ENCODE measurements at regions not wholly inside any gene's neighbourhood (a gene's known extent, or its start where the extent isn't known, plus 50 kb on each side); places are given as distances from the start of the nearest gene placed in this dataset.
A peak's percentile ranks its signal among the peaks of the same experiment; 100 is the strongest.

- intact Hi-C loops (cut with micrococcal nuclease): no loop called here
- H3K4me3 Mint-ChIP-seq: no peak overlapping the region
- Histone ChIP-seq H3K27me3 (ENCODE audit: control insufficient read depth in 2 of 2, insufficient read depth in 2 of 2, low read length in 2 of 2) (no peaks in the 10 kb centered on the region), H3K4me1 (ENCODE audit: control insufficient read depth in 2 of 2, insufficient read depth in 2 of 2, low read length in 2 of 2) (no peaks in the 10 kb centered on the region), H3K27ac (ENCODE audit: low read depth, low read length) (no peak overlapping the region), H3K9me3 (ENCODE audit: control insufficient read depth in 2 of 3, low read length in 3 of 3) (no peaks in the 10 kb centered on the region), H3K36me3 (ENCODE audit: control insufficient read depth in 2 of 3, insufficient read depth in 3 of 3, low read length in 3 of 3) (no peaks in the 10 kb centered on the region), H3K4me3 (ENCODE audit: low read length) (no peak overlapping the region)
- CTCF ChIA-PET: no interaction called here
- H3K27ac Mint-ChIP-seq: no peak overlapping the region
- POLR2A ChIA-PET: no interaction called here
- ATAC-seq: no peak
- DNase-seq: no peak
- peaks cover 0 to 5% (median 0%) of the 10 kb centered on the region in 5 donors for H3K27me3 Mint-ChIP-seq
- peaks cover 0 to 19% (median 10%) of the 10 kb centered on the region in 11 donors for H3K9me3 Mint-ChIP-seq
- no peaks in the 10 kb centered on the region for H3K4me1 Mint-ChIP-seq
- H3K36me3 Mint-ChIP-seq: peaks cover 0 to 5% (median 0%) of the 10 kb centered on the region in 5 donors
These were observed 225.9 kb downstream of the MEIS1 start for GRCh38 chr2:66660804-66661203.

GRCh38 chr2:66661253-66662173 lies 226.6 kb downstream of the MEIS1 start:
- H3K4me3 Mint-ChIP-seq: no peak overlapping the region
- DNase-seq (no peak), ATAC-seq (peak; percentile 18)
- H3K9me3 Mint-ChIP-seq: peaks cover 0 to 19% (median 10%) of the 10 kb centered on the region in 11 donors
- Histone ChIP-seq H3K9me3 (ENCODE audit: control insufficient read depth in 2 of 3, low read length in 3 of 3) (no peaks in the 10 kb centered on the region), H3K4me3 (ENCODE audit: low read length) (no peak overlapping the region), H3K36me3 (ENCODE audit: control insufficient read depth in 2 of 3, insufficient read depth in 3 of 3, low read length in 3 of 3) (no peaks in the 10 kb centered on the region), H3K27ac (ENCODE audit: low read depth, low read length) (no peak overlapping the region), H3K4me1 (ENCODE audit: control insufficient read depth in 2 of 2, insufficient read depth in 2 of 2, low read length in 2 of 2) (no peaks in the 10 kb centered on the region), H3K27me3 (ENCODE audit: control insufficient read depth in 2 of 2, insufficient read depth in 2 of 2, low read length in 2 of 2) (no peaks in the 10 kb centered on the region)
- CTCF ChIA-PET: no interaction called here
- H3K27me3 Mint-ChIP-seq: peaks cover 0 to 5% (median 0%) of the 10 kb centered on the region in 5 donors
- no peak overlapping the region for H3K27ac Mint-ChIP-seq
- H3K4me1 Mint-ChIP-seq: no peaks in the 10 kb centered on the region
- POLR2A ChIA-PET: no interaction called here
- peaks cover 0 to 5% (median 0%) of the 10 kb centered on the region in 5 donors for H3K36me3 Mint-ChIP-seq
- intact Hi-C loops (cut with micrococcal nuclease): no loop called here

- Histone ChIP-seq H3K27ac (ENCODE audit: low read depth, low read length) (no peak overlapping the region), H3K27me3 (ENCODE audit: control insufficient read depth in 2 of 2, insufficient read depth in 2 of 2, low read length in 2 of 2) (no peaks in the 10 kb centered on the region), H3K36me3 (ENCODE audit: control insufficient read depth in 2 of 3, insufficient read depth in 3 of 3, low read length in 3 of 3) (no peaks in the 10 kb centered on the region), H3K9me3 (ENCODE audit: control insufficient read depth in 2 of 3, low read length in 3 of 3) (no peaks in the 10 kb centered on the region), H3K4me1 (ENCODE audit: control insufficient read depth in 2 of 2, insufficient read depth in 2 of 2, low read length in 2 of 2) (no peaks in the 10 kb centered on the region), H3K4me3 (ENCODE audit: low read length) (no peak overlapping the region)
- ATAC-seq (no peak), DNase-seq (no peak)
- Mint-ChIP-seq H3K9me3 (peaks cover 0 to 6% (median 0%) of the 10 kb centered on the region in 11 donors), H3K27me3 (peaks cover 0 to 5% (median 0%) of the 10 kb centered on the region in 5 donors), H3K4me1 (no peaks in the 10 kb centered on the region), H3K27ac (no peak overlapping the region), H3K36me3 (peaks cover 0 to 5% (median 0%) of the 10 kb centered on the region in 5 donors), H3K4me3 (no peak overlapping the region)
- intact Hi-C loops (cut with micrococcal nuclease): no loop called here
- ChIA-PET POLR2A (no interaction called here), CTCF (no interaction called here)
These were observed 230.4 kb downstream of the MEIS1 start for GRCh38 chr2:66665124-66665984.

- no peaks in the 10 kb centered on the region for H3K4me1 Mint-ChIP-seq
- DNase-seq: no peak
- Histone ChIP-seq H3K9me3 (ENCODE audit: control insufficient read depth in 2 of 3, low read length in 3 of 3) (no peaks in the 10 kb centered on the region), H3K27me3 (ENCODE audit: control insufficient read depth in 2 of 2, insufficient read depth in 2 of 2, low read length in 2 of 2) (no peaks in the 10 kb centered on the region), H3K36me3 (ENCODE audit: control insufficient read depth in 2 of 3, insufficient read depth in 3 of 3, low read length in 3 of 3) (no peaks in the 10 kb centered on the region), H3K27ac (ENCODE audit: low read depth, low read length) (no peak overlapping the region), H3K4me3 (ENCODE audit: low read length) (no peak overlapping the region), H3K4me1 (ENCODE audit: control insufficient read depth in 2 of 2, insufficient read depth in 2 of 2, low read length in 2 of 2) (no peaks in the 10 kb centered on the region)
- H3K36me3 Mint-ChIP-seq: no peaks in the 10 kb centered on the region
- intact Hi-C loops (cut with micrococcal nuclease): no loop called here
- no peak for ATAC-seq
- ChIA-PET POLR2A (no interaction called here), CTCF (no interaction called here)
- H3K4me3 Mint-ChIP-seq: no peak overlapping the region
- peaks cover 0 to 5% (median 0%) of the 10 kb centered on the region in 11 donors for H3K9me3 Mint-ChIP-seq
- H3K27ac Mint-ChIP-seq: no peak overlapping the region
- H3K27me3 Mint-ChIP-seq: peaks cover 0 to 5% (median 0%) of the 10 kb centered on the region in 5 donors
These were observed 232.4 kb downstream of the MEIS1 start for GRCh38 chr2:66667301-66667700.

GRCh38 chr2:66673286-66673685 lies 238.4 kb downstream of the MEIS1 start:
- H3K27ac Mint-ChIP-seq: no peak overlapping the region
- H3K36me3 Mint-ChIP-seq: no peaks in the 10 kb centered on the region
- intact Hi-C loops (cut with micrococcal nuclease): no loop called here
- POLR2A ChIA-PET: no interaction called here
- Histone ChIP-seq H3K27me3 (ENCODE audit: control insufficient read depth in 2 of 2, insufficient read depth in 2 of 2, low read length in 2 of 2) (no peaks in the 10 kb centered on the region), H3K4me3 (ENCODE audit: low read length) (no peak overlapping the region), H3K9me3 (ENCODE audit: control insufficient read depth in 2 of 3, low read length in 3 of 3) (no peaks in the 10 kb centered on the region), H3K36me3 (ENCODE audit: control insufficient read depth in 2 of 3, insufficient read depth in 3 of 3, low read length in 3 of 3) (no peaks in the 10 kb centered on the region), H3K27ac (ENCODE audit: low read depth, low read length) (no peak overlapping the region), H3K4me1 (ENCODE audit: control insufficient read depth in 2 of 2, insufficient read depth in 2 of 2, low read length in 2 of 2) (no peaks in the 10 kb centered on the region)
- ATAC-seq (no peak), DNase-seq (no peak)
- H3K4me3 Mint-ChIP-seq: no peak overlapping the region
- CTCF ChIA-PET: no interaction called here
- H3K9me3 Mint-ChIP-seq: peaks cover 0 to 6% (median 0%) of the 10 kb centered on the region in 11 donors
- H3K27me3 Mint-ChIP-seq: peaks cover 0 to 5% (median 0%) of the 10 kb centered on the region in 5 donors
- no peaks in the 10 kb centered on the region for H3K4me1 Mint-ChIP-seq

- Mint-ChIP-seq H3K4me1 (no peaks in the 10 kb centered on the region), H3K27me3 (peaks cover 0 to 5% (median 0%) of the 10 kb centered on the region in 5 donors), H3K27ac (no peak overlapping the region), H3K36me3 (no peaks in the 10 kb centered on the region), H3K4me3 (no peak overlapping the region), H3K9me3 (peaks cover 0 to 8% (median 2%) of the 10 kb centered on the region in 11 donors)
- CTCF ChIA-PET: no interaction called here
- DNase-seq (no peak), ATAC-seq (no peak)
- Histone ChIP-seq H3K9me3 (ENCODE audit: control insufficient read depth in 2 of 3, low read length in 3 of 3) (no peaks in the 10 kb centered on the region), H3K27me3 (ENCODE audit: control insufficient read depth in 2 of 2, insufficient read depth in 2 of 2, low read length in 2 of 2) (no peaks in the 10 kb centered on the region), H3K27ac (ENCODE audit: low read depth, low read length) (no peak overlapping the region), H3K4me1 (ENCODE audit: control insufficient read depth in 2 of 2, insufficient read depth in 2 of 2, low read length in 2 of 2) (no peaks in the 10 kb centered on the region), H3K4me3 (ENCODE audit: low read length) (no peak overlapping the region), H3K36me3 (ENCODE audit: control insufficient read depth in 2 of 3, insufficient read depth in 3 of 3, low read length in 3 of 3) (no peaks in the 10 kb centered on the region)
- POLR2A ChIA-PET: no interaction called here
- intact Hi-C loops (cut with micrococcal nuclease): no loop called here
These were observed 239.2 kb downstream of the MEIS1 start for GRCh38 chr2:66674087-66674486.
